ENCODE measurements at regions not wholly inside any gene's neighbourhood (a gene's known extent, or its start where the extent isn't known, plus 50 kb on each side); places are given as distances from the start of the nearest gene placed in this dataset.

DNA sequence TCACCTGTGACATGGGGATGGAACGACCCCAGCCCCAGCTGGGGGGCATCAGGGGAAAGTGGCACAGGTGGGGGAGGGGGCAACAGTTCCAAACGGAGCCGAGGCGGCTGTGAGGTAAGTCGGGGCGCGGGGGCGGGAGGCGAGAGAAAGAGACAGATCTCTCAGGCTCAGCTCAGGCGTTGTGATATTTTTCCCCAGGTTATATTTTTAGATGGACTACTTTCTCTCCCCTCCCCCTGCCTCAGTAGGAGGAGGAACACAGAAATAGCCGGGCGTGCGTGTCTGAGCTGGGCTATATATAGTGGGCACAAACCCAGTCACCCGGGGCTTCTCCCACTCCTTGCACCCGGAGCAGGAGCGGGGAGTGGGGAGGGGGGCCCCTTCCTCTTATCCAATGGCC lies 91.0 kb upstream of the LINGO1 start:
- ChIA-PET POLR2A (no interaction called here), CTCF (no interaction called here)
- no peak overlapping the region for H3K27ac Mint-ChIP-seq
- no peak overlapping the region for H3K4me3 Mint-ChIP-seq
- no peaks in the 10 kb centered on the region for H3K4me1 ChIP-seq (ENCODE audit: insufficient read depth, low read length)
- H3K36me3 ChIP-seq (ENCODE audit: insufficient read depth, low read length) = no peaks in the 10 kb centered on the region
- no peaks in the 10 kb centered on the region for H3K27me3 ChIP-seq (ENCODE audit: insufficient read depth, low read length, poor library complexity, severe bottlenecking)
- no peak for DNase-seq
- no peak overlapping the region for H3K4me3 ChIP-seq (ENCODE audit: low read length)
- no peak overlapping the region for H3K27ac ChIP-seq (ENCODE audit: low read depth, low read length)
- H3K36me3 Mint-ChIP-seq = no peaks in the 10 kb centered on the region
- H3K9me3 Mint-ChIP-seq = no peaks in the 10 kb centered on the region
- H3K9me3 ChIP-seq (ENCODE audit: low read length) = no peaks in the 10 kb centered on the region
- H3K27me3 Mint-ChIP-seq = peaks cover 9% of the 10 kb centered on the region in 2 donors
- H3K4me1 Mint-ChIP-seq = no peaks in the 10 kb centered on the region

DNA sequence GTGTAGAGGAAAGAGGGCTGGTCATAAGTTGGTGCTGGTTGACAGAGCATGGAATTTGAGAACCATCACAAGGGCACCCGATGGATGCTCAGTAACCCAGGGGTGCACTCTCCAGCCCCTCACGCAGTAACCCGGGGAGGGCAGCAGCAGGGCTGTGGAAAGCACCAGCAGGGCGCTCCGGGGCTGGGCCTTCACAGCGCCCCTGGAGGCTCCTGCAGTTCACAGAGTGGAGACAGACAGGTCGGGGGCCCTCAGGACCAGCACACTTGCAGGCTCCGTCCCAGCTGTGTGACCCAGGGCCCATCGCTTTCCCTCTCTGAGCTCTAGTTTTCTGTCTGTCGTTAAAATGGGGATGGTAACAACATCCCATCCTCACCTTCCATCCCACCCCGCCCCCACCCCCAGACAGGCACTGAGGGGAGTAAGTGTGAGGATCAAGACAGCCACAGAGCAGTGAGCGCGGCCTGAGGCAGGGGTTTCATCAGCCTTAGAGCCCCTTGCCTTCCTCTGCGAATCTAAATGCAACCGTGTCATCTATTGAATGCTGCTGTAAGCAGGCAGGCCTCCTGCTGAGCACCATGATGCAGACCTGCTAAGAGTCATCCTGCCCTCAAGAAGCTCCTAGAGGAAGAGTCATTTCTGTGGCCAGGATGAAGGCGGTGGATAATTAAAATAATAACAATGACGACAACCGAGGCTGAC lies 90.2 kb upstream of the LINGO1 start:
- H3K4me1 Mint-ChIP-seq = no peaks in the 10 kb centered on the region
- no peak overlapping the region for H3K27ac ChIP-seq (ENCODE audit: low read depth, low read length)
- CTCF ChIA-PET = no interaction called here
- H3K36me3 Mint-ChIP-seq = no peaks in the 10 kb centered on the region
- H3K27me3 Mint-ChIP-seq = peaks cover 7 to 9% of the 10 kb centered on the region in 2 donors
- H3K9me3 Mint-ChIP-seq = no peaks in the 10 kb centered on the region
- H3K4me1 ChIP-seq (ENCODE audit: insufficient read depth, low read length) = no peaks in the 10 kb centered on the region
- no peak overlapping the region for H3K4me3 ChIP-seq (ENCODE audit: low read length)
- H3K36me3 ChIP-seq (ENCODE audit: insufficient read depth, low read length) = no peaks in the 10 kb centered on the region
- H3K4me3 Mint-ChIP-seq = no peak overlapping the region
- no peaks in the 10 kb centered on the region for H3K27me3 ChIP-seq (ENCODE audit: insufficient read depth, low read length, poor library complexity, severe bottlenecking)
- H3K9me3 ChIP-seq (ENCODE audit: low read length) = no peaks in the 10 kb centered on the region
- no peak for DNase-seq
- H3K27ac Mint-ChIP-seq = no peak overlapping the region
- POLR2A ChIA-PET = no interaction called here

DNA sequence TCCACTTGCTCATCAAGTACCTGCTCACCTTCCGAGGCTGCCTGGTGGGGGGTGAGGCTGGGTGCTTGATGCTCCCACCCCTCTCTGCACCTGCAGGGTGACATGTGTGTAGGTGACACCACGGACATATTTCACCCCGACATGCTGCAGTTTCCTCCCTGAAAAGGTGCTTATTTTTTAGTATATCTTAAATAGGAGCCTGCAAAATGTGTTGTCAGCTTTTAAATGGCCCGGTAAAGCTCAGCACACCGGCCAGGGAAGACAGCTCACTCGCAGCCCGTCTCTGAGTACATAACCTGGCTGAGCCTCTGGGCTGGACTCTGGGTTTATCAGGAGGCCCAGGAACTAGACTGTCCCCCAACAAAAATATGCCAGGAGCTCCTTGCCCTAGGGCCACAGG lies 89.3 kb upstream of the LINGO1 start:
- H3K4me1 Mint-ChIP-seq = no peaks in the 10 kb centered on the region
- no peaks in the 10 kb centered on the region for H3K9me3 Mint-ChIP-seq
- POLR2A ChIA-PET = no interaction called here
- Histone ChIP-seq H3K9me3 (ENCODE audit: low read length) (no peaks in the 10 kb centered on the region), H3K4me1 (ENCODE audit: insufficient read depth, low read length) (no peaks in the 10 kb centered on the region), H3K4me3 (ENCODE audit: low read length) (no peak overlapping the region), H3K27ac (ENCODE audit: low read depth, low read length) (no peak overlapping the region), H3K27me3 (ENCODE audit: insufficient read depth, low read length, poor library complexity, severe bottlenecking) (no peaks in the 10 kb centered on the region), H3K36me3 (ENCODE audit: insufficient read depth, low read length) (no peaks in the 10 kb centered on the region)
- CTCF ChIA-PET = no interaction called here
- no peak overlapping the region for H3K27ac Mint-ChIP-seq
- DNase-seq = no peak
- peaks cover 7 to 10% of the 10 kb centered on the region in 2 donors for H3K27me3 Mint-ChIP-seq
- no peaks in the 10 kb centered on the region for H3K36me3 Mint-ChIP-seq
- H3K4me3 Mint-ChIP-seq = no peak overlapping the region

DNA sequence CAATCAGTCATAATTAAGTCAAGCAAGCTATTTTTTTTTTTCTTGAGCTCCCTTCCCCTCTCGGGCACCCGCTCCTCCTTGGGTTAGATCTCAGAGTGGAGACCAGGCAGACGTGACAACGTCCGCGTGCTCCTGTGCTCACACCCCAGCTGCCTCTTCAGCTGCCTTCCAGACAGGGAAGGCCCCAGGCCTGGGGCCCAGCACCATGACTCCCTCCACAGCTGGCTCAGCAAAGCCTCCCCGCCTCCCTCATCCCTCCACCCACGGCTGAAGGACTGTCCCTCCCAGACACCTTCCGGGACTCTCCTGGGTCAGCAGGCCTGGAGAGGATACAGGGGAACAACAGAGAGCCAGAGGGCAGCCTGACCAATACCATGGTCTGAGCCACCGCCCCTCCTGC lies 87.9 kb upstream of the LINGO1 start:
- POLR2A ChIA-PET = no interaction called here
- H3K27me3 ChIP-seq (ENCODE audit: insufficient read depth, low read length, poor library complexity, severe bottlenecking) = no peaks in the 10 kb centered on the region
- no peak overlapping the region for H3K27ac Mint-ChIP-seq
- H3K9me3 ChIP-seq (ENCODE audit: low read length) = no peaks in the 10 kb centered on the region
- DNase-seq = no peak
- no peaks in the 10 kb centered on the region for H3K36me3 Mint-ChIP-seq
- peaks cover 9 to 22% of the 10 kb centered on the region in 2 donors for H3K27me3 Mint-ChIP-seq
- no peak overlapping the region for H3K4me3 ChIP-seq (ENCODE audit: low read length)
- no peaks in the 10 kb centered on the region for H3K4me1 Mint-ChIP-seq
- CTCF ChIA-PET = interaction anchor here (1.3 kb wide), 1 partner anchor 33 kb away, joined by 3 read pairs; no protein-coding TSS in a partner anchor
- no peaks in the 10 kb centered on the region for H3K36me3 ChIP-seq (ENCODE audit: insufficient read depth, low read length)
- H3K4me1 ChIP-seq (ENCODE audit: insufficient read depth, low read length) = no peaks in the 10 kb centered on the region
- H3K27ac ChIP-seq (ENCODE audit: low read depth, low read length) = no peak overlapping the region
- no peaks in the 10 kb centered on the region for H3K9me3 Mint-ChIP-seq
- no peak overlapping the region for H3K4me3 Mint-ChIP-seq

DNA sequence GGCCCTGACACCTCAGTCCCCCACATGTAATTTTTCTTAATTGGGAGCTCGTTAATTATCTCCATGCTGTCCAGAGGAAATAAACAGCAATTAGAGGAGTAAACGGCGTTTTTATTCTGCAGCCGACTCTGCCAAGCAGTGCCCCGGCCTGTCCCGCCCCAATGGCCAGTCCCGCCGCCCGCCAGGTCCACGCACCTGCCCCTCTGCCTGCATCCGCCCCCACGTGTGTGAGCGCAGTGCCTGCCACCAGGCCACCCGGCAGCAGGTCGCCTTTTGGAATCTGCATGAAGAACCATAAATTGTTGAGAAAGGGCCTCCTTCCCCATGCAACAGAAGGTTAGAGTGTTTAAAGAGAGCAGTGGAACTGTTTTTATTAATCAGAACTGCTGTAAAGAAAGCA lies 87.5 kb upstream of the LINGO1 start:
- H3K27ac Mint-ChIP-seq = no peak overlapping the region
- Histone ChIP-seq H3K9me3 (ENCODE audit: low read length) (no peaks in the 10 kb centered on the region), H3K36me3 (ENCODE audit: insufficient read depth, low read length) (no peaks in the 10 kb centered on the region), H3K4me3 (ENCODE audit: low read length) (no peak overlapping the region), H3K27me3 (ENCODE audit: insufficient read depth, low read length, poor library complexity, severe bottlenecking) (no peaks in the 10 kb centered on the region), H3K4me1 (ENCODE audit: insufficient read depth, low read length) (no peaks in the 10 kb centered on the region), H3K27ac (ENCODE audit: low read depth, low read length) (no peak overlapping the region)
- H3K4me3 Mint-ChIP-seq = no peak overlapping the region
- H3K4me1 Mint-ChIP-seq = no peaks in the 10 kb centered on the region
- ChIA-PET CTCF (interaction anchor here (1.3 kb wide), 1 partner anchor 32 kb away, joined by 3 read pairs; no protein-coding TSS in a partner anchor), POLR2A (no interaction called here)
- no peak for DNase-seq
- no peaks in the 10 kb centered on the region for H3K36me3 Mint-ChIP-seq
- peaks cover 11 to 26% of the 10 kb centered on the region in 2 donors for H3K27me3 Mint-ChIP-seq
- H3K9me3 Mint-ChIP-seq = no peaks in the 10 kb centered on the region

DNA sequence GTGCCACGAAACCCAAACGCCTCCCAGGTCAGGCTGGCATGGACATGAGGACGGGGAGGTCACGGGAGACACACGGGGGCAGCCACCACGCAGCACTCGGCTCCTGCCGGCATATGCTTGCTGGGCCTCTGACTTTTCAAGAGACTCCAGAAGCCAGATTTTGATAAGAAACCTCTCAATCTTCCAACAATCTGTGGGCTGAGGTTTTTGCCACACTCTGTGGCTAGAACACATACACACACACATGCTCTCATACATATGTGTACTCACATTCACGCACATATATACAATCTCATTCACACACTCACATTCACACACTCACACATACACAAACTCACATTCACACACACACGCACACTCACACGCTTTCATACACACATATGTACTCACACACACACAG lies 86.7 kb upstream of the LINGO1 start:
- no peaks in the 10 kb centered on the region for H3K4me1 ChIP-seq (ENCODE audit: insufficient read depth, low read length)
- Mint-ChIP-seq H3K9me3 (no peaks in the 10 kb centered on the region), H3K4me1 (no peaks in the 10 kb centered on the region), H3K27me3 (peaks cover 14 to 34% of the 10 kb centered on the region in 2 donors), H3K27ac (no peak overlapping the region), H3K36me3 (no peaks in the 10 kb centered on the region), H3K4me3 (no peak overlapping the region)
- no peak overlapping the region for H3K27ac ChIP-seq (ENCODE audit: low read depth, low read length)
- CTCF ChIA-PET = interaction anchor here (1.3 kb wide), 1 partner anchor 32 kb away, joined by 3 read pairs; no protein-coding TSS in a partner anchor
- no peaks in the 10 kb centered on the region for H3K27me3 ChIP-seq (ENCODE audit: insufficient read depth, low read length, poor library complexity, severe bottlenecking)
- no peaks in the 10 kb centered on the region for H3K9me3 ChIP-seq (ENCODE audit: low read length)
- H3K36me3 ChIP-seq (ENCODE audit: insufficient read depth, low read length) = no peaks in the 10 kb centered on the region
- no peak overlapping the region for H3K4me3 ChIP-seq (ENCODE audit: low read length)
- no peak for DNase-seq
- POLR2A ChIA-PET = no interaction called here

DNA sequence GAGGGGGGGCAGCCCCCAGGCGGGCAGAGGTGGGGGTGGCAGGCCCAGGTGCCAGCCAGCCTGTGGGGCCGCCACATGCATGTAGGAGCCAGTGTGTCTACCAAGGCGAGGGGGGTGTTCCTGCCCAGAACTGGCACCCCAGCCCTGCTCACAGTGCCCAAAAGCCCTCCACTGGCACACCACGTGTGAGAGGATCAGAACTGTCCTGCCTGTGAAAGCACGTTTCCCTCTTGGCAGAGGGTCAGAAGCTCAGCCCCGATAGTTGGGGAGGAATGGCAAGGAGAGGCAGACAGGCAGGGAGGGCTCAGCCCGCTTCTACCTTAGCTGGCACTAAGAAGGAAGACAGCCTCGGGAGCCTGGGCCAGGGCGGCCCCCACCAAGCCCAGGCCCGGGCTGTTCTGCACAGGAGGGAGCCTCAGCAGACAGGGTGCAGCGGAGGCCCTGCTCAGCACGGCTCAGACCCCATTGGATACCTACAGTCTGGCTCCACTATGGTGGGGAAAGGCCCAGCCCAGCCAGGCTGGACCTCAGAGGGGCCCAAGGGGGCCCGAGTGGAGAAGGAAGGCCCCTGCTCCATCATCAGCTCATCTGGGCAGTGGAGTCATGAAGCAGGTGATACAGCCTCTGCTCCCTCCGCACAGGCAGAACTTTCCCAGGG lies 84.8 kb upstream of the LINGO1 start:
- H3K36me3 Mint-ChIP-seq = no peaks in the 10 kb centered on the region
- peaks cover 0 to 2% (median 0%) of the 10 kb centered on the region in 5 donors for H3K9me3 Mint-ChIP-seq
- peaks cover 14 to 42% of the 10 kb centered on the region in 2 donors for H3K27me3 Mint-ChIP-seq
- ChIA-PET CTCF (no interaction called here), POLR2A (no interaction called here)
- H3K4me1 Mint-ChIP-seq = no peaks in the 10 kb centered on the region
- no peak overlapping the region for H3K27ac Mint-ChIP-seq
- no peaks in the 10 kb centered on the region for H3K36me3 ChIP-seq (ENCODE audit: insufficient read depth, low read length)
- DNase-seq = no peak
- no peak overlapping the region for H3K4me3 ChIP-seq (ENCODE audit: low read length)
- no peaks in the 10 kb centered on the region for H3K9me3 ChIP-seq (ENCODE audit: low read length)
- H3K27me3 ChIP-seq (ENCODE audit: insufficient read depth, low read length, poor library complexity, severe bottlenecking) = no peaks in the 10 kb centered on the region
- H3K4me3 Mint-ChIP-seq = no peak overlapping the region
- H3K4me1 ChIP-seq (ENCODE audit: insufficient read depth, low read length) = no peaks in the 10 kb centered on the region
- no peak overlapping the region for H3K27ac ChIP-seq (ENCODE audit: low read depth, low read length)

DNA sequence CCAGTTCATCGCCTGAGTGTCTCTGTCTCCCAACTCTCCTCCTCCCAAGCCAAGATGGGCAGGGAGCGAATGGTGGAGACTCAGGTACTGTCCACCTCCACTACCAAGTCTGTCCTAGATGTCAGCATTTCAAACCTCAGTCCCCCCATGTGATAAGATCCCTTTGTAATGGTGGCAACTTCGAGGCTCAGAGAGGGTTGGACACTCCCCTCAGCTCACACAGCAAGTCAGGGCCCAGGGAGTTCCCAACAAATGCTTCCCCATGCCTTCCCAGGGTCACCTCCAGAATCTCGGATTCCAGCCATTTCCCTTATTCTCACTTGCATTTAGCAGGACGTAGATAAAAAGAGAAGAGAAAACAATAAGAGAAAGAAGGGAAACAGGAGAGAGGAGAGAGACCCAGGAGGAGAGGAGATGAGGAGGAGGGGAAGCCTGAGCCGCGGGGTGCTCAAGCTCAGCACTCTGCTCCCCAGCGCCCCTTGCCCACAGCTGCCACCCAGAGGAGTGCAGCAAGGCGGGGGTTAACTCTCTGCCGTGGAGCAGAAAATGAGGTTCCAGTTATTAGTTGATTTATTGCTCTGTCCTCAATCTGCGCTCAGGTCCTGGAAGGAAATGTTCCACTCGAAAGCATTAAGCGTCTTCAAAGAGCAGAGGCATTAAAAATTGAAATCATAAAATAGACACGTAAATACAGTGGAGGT lies 84.1 kb upstream of the LINGO1 start:
- CTCF ChIA-PET = no interaction called here
- no peak overlapping the region for H3K27ac ChIP-seq (ENCODE audit: low read depth, low read length)
- H3K9me3 Mint-ChIP-seq = peaks cover 0 to 2% (median 0%) of the 10 kb centered on the region in 5 donors
- no peaks in the 10 kb centered on the region for H3K36me3 ChIP-seq (ENCODE audit: insufficient read depth, low read length)
- peaks cover 10 to 40% of the 10 kb centered on the region in 2 donors for H3K27me3 Mint-ChIP-seq
- no peaks in the 10 kb centered on the region for H3K4me1 ChIP-seq (ENCODE audit: insufficient read depth, low read length)
- H3K4me1 Mint-ChIP-seq = no peaks in the 10 kb centered on the region
- no peaks in the 10 kb centered on the region for H3K27me3 ChIP-seq (ENCODE audit: insufficient read depth, low read length, poor library complexity, severe bottlenecking)
- no peak for DNase-seq
- POLR2A ChIA-PET = no interaction called here
- no peaks in the 10 kb centered on the region for H3K36me3 Mint-ChIP-seq
- no peak overlapping the region for H3K4me3 Mint-ChIP-seq
- H3K9me3 ChIP-seq (ENCODE audit: low read length) = no peaks in the 10 kb centered on the region
- no peak overlapping the region for H3K4me3 ChIP-seq (ENCODE audit: low read length)
- no peak overlapping the region for H3K27ac Mint-ChIP-seq

Measured in CD8-positive, alpha-beta memory T cell (primary cell).